HEK293T (cell line): ENCODE measurements at regions not wholly inside any gene's neighbourhood (a gene's known extent, or its start where the extent isn't known, plus 50 kb on each side); places are given as distances from the start of the nearest gene placed in this dataset.
A peak's percentile ranks its signal among the peaks of the same experiment; 100 is the strongest.

Source experiments
- CTCF ChIA-PET: fragments of 350-600 bp; formaldehyde crosslinking; extraction: SDS; loops from one replicate; lab custom pipeline; 2021; ENCODE audit warnings: antibody characterized with exemption, inconsistent platforms; lab: Yijun Ruan, JAX
- POLR2A ChIA-PET: fragments of 350-600 bp; formaldehyde crosslinking; extraction: SDS; loops from one replicate; lab custom pipeline; 2020; ENCODE audit warnings: antibody characterized with exemption, inconsistent platforms; lab: Yijun Ruan, JAX
- DNase-seq: peaks from one replicate; pipeline ENCODE4 v3.0.0; 2012; ENCODE audit warnings: mixed read lengths; ENCODE audit errors: extremely low spot score
- ARNT ChIP-seq: fragments of 450-650 bp; IDR thresholded peaks from 2 replicates; pipeline ENCODE4 v1.6.1; 2017; ENCODE audit warnings: mild to moderate bottlenecking
- BHLHE40 ChIP-seq: fragments of 450-650 bp; IDR thresholded peaks from 2 replicates; pipeline ENCODE4 v1.6.1; 2016; ENCODE audit warnings: mild to moderate bottlenecking, moderate library complexity, borderline replicate concordance
- CTBP1 ChIP-seq: fragments of 450-650 bp; IDR thresholded peaks from 2 replicates; pipeline ENCODE4 v1.6.1; 2016; ENCODE audit warnings: borderline replicate concordance
- ELF4 ChIP-seq: fragments of 450-650 bp; IDR thresholded peaks from 2 replicates; pipeline ENCODE4 v1.6.1; 2017; ENCODE audit warnings: antibody characterized with exemption
- FOXA1 ChIP-seq: fragments of 450-650 bp; IDR thresholded peaks from 2 replicates; pipeline ENCODE4 v1.6.1; 2016; ENCODE audit warnings: mild to moderate bottlenecking
- FOXK2 ChIP-seq: fragments of 450-650 bp; IDR thresholded peaks from 2 replicates; pipeline ENCODE4 v1.6.1; 2016; ENCODE audit warnings: mild to moderate bottlenecking
- FOXM1 ChIP-seq: fragments of 450-650 bp; IDR thresholded peaks from 2 replicates; pipeline ENCODE4 v1.6.1; 2017; ENCODE audit warnings: mild to moderate bottlenecking, borderline replicate concordance
- HDGF ChIP-seq: fragments of 450-650 bp; IDR thresholded peaks from 2 replicates; pipeline ENCODE4 v1.6.1; 2017; ENCODE audit warnings: antibody characterized with exemption, borderline replicate concordance
- L3MBTL2 ChIP-seq: fragments of 450-650 bp; conservative IDR thresholded peaks from 2 replicates; pipeline ENCODE4 v1.6.1; 2016; ENCODE audit warnings: mild to moderate bottlenecking
- LEF1 ChIP-seq: fragments of 450-650 bp; IDR thresholded peaks from 2 replicates; pipeline ENCODE4 v1.6.1; 2017; ENCODE audit warnings: mild to moderate bottlenecking, borderline replicate concordance
- NFRKB ChIP-seq: fragments of 450-650 bp; IDR thresholded peaks from 2 replicates; pipeline ENCODE4 v1.6.1; 2016; ENCODE audit warnings: mild to moderate bottlenecking, moderate library complexity
- SP1 ChIP-seq: fragments of 450-650 bp; IDR thresholded peaks from 2 replicates; pipeline ENCODE4 v1.6.1; 2017
- SUZ12 ChIP-seq: fragments of 450-650 bp; IDR thresholded peaks from 2 replicates; pipeline ENCODE4 v1.6.1; 2016; ENCODE audit warnings: mild to moderate bottlenecking
- TARDBP ChIP-seq: fragments of 450-650 bp; IDR thresholded peaks from 2 replicates; pipeline ENCODE4 v1.6.1; 2016
- ZNF384 ChIP-seq: fragments of 450-650 bp; IDR thresholded peaks from 2 replicates; pipeline ENCODE4 v1.6.1; 2016
- TF ChIP-seq, protein P1 (sequence below): fragments of 450-650 bp; IDR thresholded peaks from 2 replicates; pipeline ENCODE4 v1.6.1; 2016

DNA sequence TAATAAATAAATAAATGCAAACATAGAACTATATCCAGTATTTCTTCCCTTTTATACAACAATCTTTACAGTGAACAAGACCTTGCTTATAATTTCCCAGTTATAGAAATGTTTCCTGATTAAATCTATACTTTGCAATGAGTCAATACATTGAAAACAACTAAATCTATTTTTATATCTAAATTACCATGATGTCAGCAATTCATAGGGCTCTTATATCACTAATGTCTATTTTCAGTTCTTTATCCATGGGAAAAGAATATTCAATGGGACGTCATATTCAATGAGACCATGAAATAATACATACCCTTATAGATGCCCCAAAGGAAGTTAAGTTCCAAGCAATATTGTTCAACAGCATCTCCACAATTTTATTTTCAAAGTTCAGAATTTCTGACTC is 359.9 kb downstream of the CASP12 start:
- DNase-seq, result no peak
- ChIA-PET POLR2A (no interaction called here), CTCF (no interaction called here)
- TF ChIP-seq BHLHE40 (no peak), CTBP1 (no peak), ZNF384 (no peak), LEF1 (no peak), L3MBTL2 (no peak), FOXM1 (no peak), ELF4 (no peak), FOXK2 (no peak), NFRKB (no peak), HDGF (no peak), TARDBP (no peak)
- TF ChIP-seq, protein P1, sequence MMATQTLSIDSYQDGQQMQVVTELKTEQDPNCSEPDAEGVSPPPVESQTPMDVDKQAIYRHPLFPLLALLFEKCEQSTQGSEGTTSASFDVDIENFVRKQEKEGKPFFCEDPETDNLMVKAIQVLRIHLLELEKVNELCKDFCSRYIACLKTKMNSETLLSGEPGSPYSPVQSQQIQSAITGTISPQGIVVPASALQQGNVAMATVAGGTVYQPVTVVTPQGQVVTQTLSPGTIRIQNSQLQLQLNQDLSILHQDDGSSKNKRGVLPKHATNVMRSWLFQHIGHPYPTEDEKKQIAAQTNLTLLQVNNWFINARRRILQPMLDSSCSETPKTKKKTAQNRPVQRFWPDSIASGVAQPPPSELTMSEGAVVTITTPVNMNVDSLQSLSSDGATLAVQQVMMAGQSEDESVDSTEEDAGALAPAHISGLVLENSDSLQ, result no peak

DNA sequence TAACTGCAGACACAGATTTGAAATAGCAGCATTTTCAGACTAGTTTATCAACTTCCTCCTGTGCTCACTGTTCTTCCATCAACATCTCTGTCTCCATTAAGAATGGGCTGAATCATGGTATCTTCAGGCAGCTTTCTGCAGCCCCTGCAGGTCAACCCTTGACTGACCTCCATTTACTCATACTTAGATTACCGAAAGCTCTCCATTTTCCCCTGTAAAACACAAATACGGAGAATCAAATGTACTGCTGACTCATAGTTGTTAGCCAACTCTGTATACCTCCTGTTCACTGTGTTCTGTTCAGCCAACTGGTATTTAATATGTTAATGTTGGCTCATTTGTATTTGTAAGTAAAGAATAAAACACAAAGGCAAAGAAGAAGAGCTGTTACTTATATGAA is 364.0 kb downstream of the CASP12 start:
- ChIA-PET CTCF (no interaction called here), POLR2A (no interaction called here)
- no peak for TF ChIP-seq SP1
- no peak for TF ChIP-seq ARNT
- no peak for TF ChIP-seq CTBP1
- TF ChIP-seq TARDBP, result no peak
- TF ChIP-seq L3MBTL2, result no peak
- TF ChIP-seq FOXA1, result no peak
- TF ChIP-seq HDGF, result no peak
- no peak for TF ChIP-seq ZNF384
- TF ChIP-seq FOXK2, result no peak
- no peak for TF ChIP-seq FOXM1
- TF ChIP-seq ELF4, result no peak
- no peak for TF ChIP-seq BHLHE40
- TF ChIP-seq NFRKB, result no peak
- TF ChIP-seq, protein P1, result no peak
- TF ChIP-seq LEF1, result no peak
- TF ChIP-seq SUZ12, result no peak
- no peak for DNase-seq

DNA sequence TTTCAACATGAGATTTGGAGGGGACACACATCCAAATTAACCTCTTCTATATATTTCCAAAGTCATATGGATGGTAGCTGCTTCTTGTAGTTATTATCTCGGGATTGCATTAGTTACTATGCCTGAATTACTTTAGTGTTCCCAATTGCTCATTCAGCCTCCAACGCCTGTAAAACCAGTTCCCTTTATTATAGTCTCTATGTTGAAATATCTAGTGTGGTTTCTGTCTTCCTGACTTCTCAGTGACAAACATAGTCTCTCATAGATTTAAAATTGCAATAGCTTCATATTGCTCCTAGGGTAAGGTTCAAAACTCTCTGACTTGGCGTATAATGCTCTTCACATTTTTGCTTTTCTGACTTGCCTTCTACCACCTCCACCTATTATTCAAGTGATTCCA is 366.4 kb downstream of the CASP12 start:
- TF ChIP-seq FOXA1, result no peak
- no peak for TF ChIP-seq FOXM1
- no peak for TF ChIP-seq SP1
- no peak for TF ChIP-seq NFRKB
- ChIA-PET POLR2A (no interaction called here), CTCF (no interaction called here)
- no peak for DNase-seq

DNA sequence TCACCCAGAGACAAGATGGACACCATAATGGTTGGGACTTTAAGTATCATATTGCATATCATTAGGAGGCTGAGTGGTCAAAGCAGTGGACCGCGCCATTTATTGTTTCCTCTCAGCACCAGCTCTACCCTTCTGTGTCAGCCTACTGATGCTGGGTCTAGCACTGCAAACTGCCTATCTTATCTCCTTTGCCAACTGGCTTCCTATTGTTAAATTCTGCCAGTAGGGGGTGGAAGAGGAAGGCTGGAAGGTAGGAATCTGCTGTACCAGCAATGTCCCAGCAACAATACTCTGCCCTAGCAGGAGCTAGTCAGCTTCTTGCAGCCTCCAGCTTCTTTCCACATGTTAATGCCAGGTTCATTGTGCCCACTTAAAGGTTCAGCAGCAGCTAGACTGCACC is 367.1 kb upstream of the PDGFD start:
- DNase-seq, result peak; percentile 6
- CTCF ChIA-PET, result no interaction called here
- POLR2A ChIA-PET, result no interaction called here
- TF ChIP-seq BHLHE40 (no peak), ELF4 (no peak), ARNT (no peak), NFRKB (no peak), L3MBTL2 (no peak), ZNF384 (no peak), CTBP1 (no peak), HDGF (no peak), FOXK2 (no peak)

DNA sequence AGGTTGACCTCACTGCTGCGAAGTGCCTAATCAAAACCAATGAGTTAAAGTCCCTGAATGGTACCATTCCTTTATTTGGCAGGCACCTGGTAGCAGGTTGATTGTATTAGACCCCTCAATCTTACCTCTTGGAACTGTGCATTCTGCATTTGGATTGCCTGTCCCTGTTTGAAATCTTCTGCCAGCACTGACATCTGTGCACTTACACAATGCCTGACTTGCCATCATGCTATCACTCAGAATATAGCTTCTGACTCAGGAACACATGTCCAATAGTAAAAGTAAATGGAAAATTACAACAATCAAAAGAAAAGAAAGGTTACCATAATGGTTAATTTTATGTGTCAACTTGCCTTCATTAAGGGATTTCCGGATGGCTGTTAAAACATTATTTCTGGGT is 366.0 kb upstream of the PDGFD start:
- POLR2A ChIA-PET, result no interaction called here
- TF ChIP-seq BHLHE40 (no peak), SUZ12 (no peak), LEF1 (no peak), NFRKB (no peak), ZNF384 (no peak), HDGF (no peak), ELF4 (no peak), CTBP1 (no peak), L3MBTL2 (no peak)
- TF ChIP-seq, protein P1, result no peak
- DNase-seq, result no peak
- CTCF ChIA-PET, result no interaction called here

DNA sequence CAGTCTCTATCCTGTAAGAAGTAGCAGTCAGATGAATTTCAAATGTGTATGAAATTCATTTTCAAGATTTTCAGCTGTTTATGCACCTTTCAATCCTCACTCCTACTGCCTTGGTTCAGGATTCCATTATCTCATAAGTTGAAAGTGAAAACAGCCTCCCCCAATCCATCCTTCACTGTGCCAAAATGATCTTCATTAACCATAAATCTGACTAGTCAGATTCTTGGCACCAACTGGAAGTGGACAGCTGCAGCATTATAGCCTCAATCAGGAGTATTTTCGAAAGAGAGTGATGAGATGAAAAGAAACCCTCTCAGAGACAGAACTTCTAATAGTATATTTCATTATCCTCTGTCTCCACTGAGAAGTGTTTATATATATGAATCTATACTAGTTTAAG is 365.3 kb upstream of the PDGFD start:
- ChIA-PET CTCF (no interaction called here), POLR2A (no interaction called here)
- no peak for DNase-seq
- no peak for TF ChIP-seq HDGF
- no peak for TF ChIP-seq NFRKB
- no peak for TF ChIP-seq FOXA1
- no peak for TF ChIP-seq FOXK2
- TF ChIP-seq SUZ12, result no peak
- TF ChIP-seq TARDBP, result no peak
- no peak for TF ChIP-seq ARNT
- no peak for TF ChIP-seq LEF1
- TF ChIP-seq BHLHE40, result no peak
- TF ChIP-seq SP1, result no peak
- no peak for TF ChIP-seq ELF4
- no peak for TF ChIP-seq ZNF384
- TF ChIP-seq CTBP1, result no peak
- no peak for TF ChIP-seq L3MBTL2
- TF ChIP-seq, protein P1, result no peak
